LNCaP clone FGC (cell line): ENCODE measurements at regions not wholly inside any gene's neighbourhood (a gene's known extent, or its start where the extent isn't known, plus 50 kb on each side); places are given as distances from the start of the nearest gene placed in this dataset.

Experiments used
- DNase-seq: peaks from one replicate; pipeline ENCODE4 v3.0.0-alpha.2; 2011; ENCODE audit warnings: low read depth
- H3K4me3 ChIP-seq: 2 replicates; pipeline ENCODE4 v1.5.1; 2011; ENCODE audit warnings: mild to moderate bottlenecking, low read depth, low read length, control low read depth
- CTCF ChIP-seq: IDR thresholded peaks from 2 replicates; pipeline ENCODE4 v1.5.1; 2012; ENCODE audit warnings: mild to moderate bottlenecking; ENCODE audit not compliant: control insufficient read depth, insufficient read depth; ENCODE audit errors: extremely low read depth

DNA sequence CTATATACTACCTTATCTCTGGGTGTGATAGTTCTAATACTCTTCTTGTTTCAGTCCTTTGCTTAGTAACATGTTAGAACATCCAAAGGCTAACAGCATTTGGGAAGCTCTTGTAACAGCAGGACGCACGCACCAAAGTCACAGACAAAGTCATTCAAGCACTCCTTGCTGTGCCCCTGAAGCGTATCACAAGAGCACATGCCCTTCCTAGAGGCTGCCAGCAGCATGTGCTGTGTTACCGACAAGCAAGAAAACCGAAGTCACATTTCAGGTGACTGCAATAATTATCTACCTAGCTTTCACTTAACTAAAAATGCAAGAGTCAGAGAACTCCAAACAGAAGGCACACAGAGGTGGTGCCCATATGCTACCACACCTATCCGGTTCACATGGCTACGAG lies 194.1 kb downstream of the KLF12 start:
- TF ChIP-seq CTCF = no peak
- no peak for DNase-seq
- H3K4me3 ChIP-seq = no peak overlapping the region

- DNase-seq = no peak
- TF ChIP-seq CTCF = no peak
- H3K4me3 ChIP-seq = no peak overlapping the region
Measured at GRCh38 chr13:73939603-73940002, 194.6 kb downstream of the KLF12 start.

- no peak for DNase-seq
- no peak for TF ChIP-seq CTCF
Measured at GRCh38 chr13:73939071-73939380, 195.2 kb downstream of the KLF12 start.

DNA sequence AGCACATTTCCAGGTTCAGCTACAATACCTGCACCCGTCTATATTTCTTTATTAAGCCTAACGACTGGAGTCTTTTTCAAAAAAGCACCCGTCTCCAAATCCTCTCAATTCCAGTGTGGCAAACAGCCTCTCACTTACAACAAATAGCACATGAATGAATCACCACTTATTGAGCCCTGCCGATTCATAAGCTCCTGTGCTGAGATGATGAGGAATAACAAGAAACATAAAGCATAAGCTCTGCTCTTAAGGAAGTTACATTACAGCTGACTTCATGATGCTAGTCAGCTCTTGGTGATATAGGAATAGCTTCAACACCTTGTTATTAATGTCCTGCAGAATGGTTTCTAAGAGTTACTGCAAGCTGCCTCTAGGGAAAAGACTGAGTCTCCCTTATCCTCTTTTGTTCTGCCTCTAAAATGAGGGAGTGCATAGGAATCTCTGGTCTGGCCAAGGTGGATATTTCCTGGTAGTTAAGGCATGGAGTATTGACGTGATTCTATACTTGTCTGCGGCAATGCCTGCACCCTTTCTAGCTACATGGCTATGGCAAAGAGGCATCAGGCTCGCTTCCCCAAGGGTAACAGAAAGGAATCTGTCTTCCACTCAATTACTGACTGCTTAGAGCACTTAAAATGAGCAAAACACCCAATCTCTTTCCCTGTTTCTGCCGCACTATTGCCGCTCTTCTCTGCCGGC lies 195.7 kb downstream of the KLF12 start:
- no peak overlapping the region for H3K4me3 ChIP-seq
- DNase-seq = no peak
- TF ChIP-seq CTCF = no peak

More at GRCh38 chr13:73939071-73939380, 195.2 kb downstream of the KLF12 start:
- no peak overlapping the region for H3K4me3 ChIP-seq

DNA sequence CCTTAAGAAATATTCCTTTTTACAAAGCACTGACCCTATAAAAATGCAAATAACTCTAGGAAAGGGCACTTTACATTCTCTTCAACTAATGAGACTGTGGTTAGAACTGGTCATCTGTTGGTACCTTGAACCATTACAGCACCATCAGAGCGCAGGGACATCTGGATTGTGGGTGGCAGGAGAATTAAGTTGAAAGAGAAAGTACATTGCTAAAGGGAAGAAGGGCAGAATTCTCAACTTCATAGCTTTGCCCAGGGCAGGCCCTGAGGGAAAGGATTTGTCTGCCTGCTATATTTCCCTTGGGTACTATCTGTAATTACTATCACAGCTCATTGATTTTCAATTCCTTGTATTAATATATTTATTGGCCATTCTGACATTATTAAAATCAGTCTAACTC lies 196.8 kb downstream of the KLF12 start:
- no peak for DNase-seq
- no peak overlapping the region for H3K4me3 ChIP-seq
- no peak for TF ChIP-seq CTCF

GRCh38 chr13:73935991-73936390 lies 198.2 kb downstream of the KLF12 start:
- H3K4me3 ChIP-seq = no peak overlapping the region
- no peak for TF ChIP-seq CTCF
- DNase-seq = no peak

DNA sequence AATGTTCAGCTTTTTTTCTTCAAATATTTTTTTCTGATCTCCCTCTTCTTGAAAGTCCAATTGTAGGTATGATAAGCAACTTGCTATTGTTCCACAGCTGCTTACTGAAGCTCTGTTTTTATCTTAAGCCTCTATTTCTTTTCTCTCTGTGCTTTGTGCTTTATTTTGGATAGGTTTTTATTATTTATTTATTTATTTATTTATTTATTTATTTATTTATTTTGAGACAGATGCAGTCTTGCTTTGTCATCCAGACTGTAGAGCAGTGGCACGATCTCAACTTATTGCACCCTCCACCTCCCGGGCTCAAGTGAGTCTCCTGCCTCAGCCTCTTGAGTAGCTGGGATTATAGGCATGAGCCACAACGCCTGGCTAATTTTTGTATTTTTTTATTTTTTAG lies 199.4 kb downstream of the KLF12 start:
- no peak overlapping the region for H3K4me3 ChIP-seq
- no peak for DNase-seq
- TF ChIP-seq CTCF = no peak
